ENCODE measurements at regions not wholly inside any gene's neighbourhood (a gene's known extent, or its start where the extent isn't known, plus 50 kb on each side); places are given as distances from the start of the nearest gene placed in this dataset.

DNA sequence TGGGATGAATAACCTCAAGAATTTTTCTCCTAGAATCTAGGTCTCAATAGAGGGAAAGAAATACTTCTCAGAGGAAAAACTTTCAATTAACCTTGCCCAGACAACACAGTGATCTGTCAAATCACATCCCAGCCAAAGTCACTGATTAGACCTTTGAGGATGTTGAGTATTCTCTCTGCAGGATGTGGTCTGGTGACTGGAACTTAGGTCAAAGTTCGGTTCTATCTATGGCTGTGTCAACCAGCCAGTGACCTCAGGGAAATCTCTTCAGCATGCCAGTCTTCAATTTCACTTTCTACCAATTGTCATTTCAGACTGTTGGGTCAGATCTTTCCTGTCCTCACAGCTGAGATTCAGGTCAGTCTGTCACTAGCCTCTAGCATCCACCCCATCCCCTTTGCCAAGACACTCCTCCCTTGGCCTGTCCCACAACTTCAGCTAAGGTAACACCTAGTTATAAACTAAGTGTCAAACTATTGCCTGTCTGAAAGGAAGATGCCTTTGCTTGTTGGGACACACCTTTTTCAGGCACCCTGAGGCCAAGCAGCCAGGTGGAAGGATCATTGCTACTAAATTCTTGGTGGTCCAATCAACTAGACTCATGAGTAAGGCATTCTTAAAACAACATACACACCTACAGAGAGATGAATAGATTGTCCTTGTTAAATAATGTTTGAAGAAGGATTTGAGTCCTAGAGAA is 156.3 kb upstream of the FST start:
- no peaks in the 10 kb centered on the region for H3K9me2 ChIP-seq (replicated peaks; ENCODE audit: low read length)
- CTCF ChIA-PET = no interaction called here
- H3K27ac ChIP-seq (ENCODE audit: low read length) = peak overlapping the region; percentile 93
- no peaks in the 10 kb centered on the region for H3K27me3 ChIP-seq (ENCODE audit: low read length)
- peak; percentile 71 for DNase-seq
- H3K4me3 ChIP-seq (ENCODE audit: low read length) = peak overlapping the region; percentile 37; the same call in 1 of the 2 replicates
- no peaks in the 10 kb centered on the region for H3F3A ChIP-seq (ENCODE audit: low read length, unreplicated experiment)
- no peak for TF ChIP-seq EZH2 (IDR thresholded peaks at IDR 0.05; ENCODE audit: low read length, unreplicated experiment)
- TF ChIP-seq, protein P1, sequence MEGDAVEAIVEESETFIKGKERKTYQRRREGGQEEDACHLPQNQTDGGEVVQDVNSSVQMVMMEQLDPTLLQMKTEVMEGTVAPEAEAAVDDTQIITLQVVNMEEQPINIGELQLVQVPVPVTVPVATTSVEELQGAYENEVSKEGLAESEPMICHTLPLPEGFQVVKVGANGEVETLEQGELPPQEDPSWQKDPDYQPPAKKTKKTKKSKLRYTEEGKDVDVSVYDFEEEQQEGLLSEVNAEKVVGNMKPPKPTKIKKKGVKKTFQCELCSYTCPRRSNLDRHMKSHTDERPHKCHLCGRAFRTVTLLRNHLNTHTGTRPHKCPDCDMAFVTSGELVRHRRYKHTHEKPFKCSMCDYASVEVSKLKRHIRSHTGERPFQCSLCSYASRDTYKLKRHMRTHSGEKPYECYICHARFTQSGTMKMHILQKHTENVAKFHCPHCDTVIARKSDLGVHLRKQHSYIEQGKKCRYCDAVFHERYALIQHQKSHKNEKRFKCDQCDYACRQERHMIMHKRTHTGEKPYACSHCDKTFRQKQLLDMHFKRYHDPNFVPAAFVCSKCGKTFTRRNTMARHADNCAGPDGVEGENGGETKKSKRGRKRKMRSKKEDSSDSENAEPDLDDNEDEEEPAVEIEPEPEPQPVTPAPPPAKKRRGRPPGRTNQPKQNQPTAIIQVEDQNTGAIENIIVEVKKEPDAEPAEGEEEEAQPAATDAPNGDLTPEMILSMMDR (conservative IDR thresholded peaks at IDR 0.05; ENCODE audit: low read depth, low read length) = no peak
- no peak for TF ChIP-seq EZH2phosphoT487 (IDR thresholded peaks at IDR 0.05; ENCODE audit: borderline replicate concordance, low read length)
- peak overlapping the region; percentile 56 for H3K4me2 ChIP-seq (ENCODE audit: low read length)
- H4K20me1 ChIP-seq (ENCODE audit: low read length) = no peaks in the 10 kb centered on the region
- peak overlapping the region; percentile 42 for H3K9ac ChIP-seq (ENCODE audit: low read length)
- BruUV-seq (replicated peaks) = no TSS peak
- no peaks in the 10 kb centered on the region for H3K79me2 ChIP-seq (ENCODE audit: low read length)
- POLR2A ChIA-PET (ENCODE audit: unreplicated experiment) = interaction anchor here (0.6 kb wide), 1 partner anchor 37 kb away, joined by 3 read pairs; no protein-coding TSS in a partner anchor
- peaks cover 33% of the 10 kb centered on the region for H3K4me1 ChIP-seq (ENCODE audit: insufficient read depth, low read length)
- H3K9me3 ChIP-seq (ENCODE audit: low read length) = no peaks in the 10 kb centered on the region
- no peaks in the 10 kb centered on the region for H3K36me3 ChIP-seq (ENCODE audit: low read depth, low read length)
- intact Hi-C loops (cut with micrococcal nuclease) = no loop called here
- ATAC-seq = peak; percentile 78
- no peak overlapping the region for H2AFZ ChIP-seq (ENCODE audit: low read length)

GRCh38 chr5:53326424-53327153 is 153.8 kb upstream of the FST start:
- no peak for TF ChIP-seq EZH2 (IDR thresholded peaks at IDR 0.05; ENCODE audit: low read length, unreplicated experiment)
- no peak for TF ChIP-seq EZH2phosphoT487 (IDR thresholded peaks at IDR 0.05; ENCODE audit: borderline replicate concordance, low read length)
- TF ChIP-seq, protein P1 (conservative IDR thresholded peaks at IDR 0.05; ENCODE audit: low read depth, low read length) = no peak
- Histone ChIP-seq H3K4me1 (ENCODE audit: insufficient read depth, low read length) (peaks cover 42% of the 10 kb centered on the region), H3K4me2 (ENCODE audit: low read length) (no peak overlapping the region), H3K9me3 (ENCODE audit: low read length) (no peaks in the 10 kb centered on the region), H3F3A (ENCODE audit: low read length, unreplicated experiment) (no peaks in the 10 kb centered on the region), H3K27me3 (ENCODE audit: low read length) (no peaks in the 10 kb centered on the region), H2AFZ (ENCODE audit: low read length) (no peak overlapping the region), H3K79me2 (ENCODE audit: low read length) (no peaks in the 10 kb centered on the region), H3K9ac (ENCODE audit: low read length) (no peak overlapping the region), H3K9me2 (replicated peaks; ENCODE audit: low read length) (no peaks in the 10 kb centered on the region), H3K4me3 (ENCODE audit: low read length) (no peak overlapping the region), H4K20me1 (ENCODE audit: low read length) (no peaks in the 10 kb centered on the region), H3K27ac (ENCODE audit: low read length) (no peak overlapping the region), H3K36me3 (ENCODE audit: low read depth, low read length) (no peaks in the 10 kb centered on the region)
- ATAC-seq (no peak), DNase-seq (no peak)
- no TSS peak for BruUV-seq (replicated peaks)
- ChIA-PET CTCF (no interaction called here), POLR2A (ENCODE audit: unreplicated experiment) (no interaction called here)
- intact Hi-C loops (cut with micrococcal nuclease) = no loop called here

All from PC-3 (cell line).